Right lung (tissue), 2 donors: ENCODE measurements at regions not wholly inside any gene's neighbourhood (a gene's known extent, or its start where the extent isn't known, plus 50 kb on each side); places are given as distances from the start of the nearest gene placed in this dataset.
A peak's percentile ranks its signal among the peaks of the same experiment; 100 is the strongest.

Experiments used
- DNase-seq, 2 donors: peaks; one replicate each; pipeline ENCODE4 v3.0.0-alpha.2; 2013

- no peak for DNase-seq
These were observed 107.7 kb upstream of the RASGRP1 start for GRCh38 chr15:38672273-38672672.

DNA sequence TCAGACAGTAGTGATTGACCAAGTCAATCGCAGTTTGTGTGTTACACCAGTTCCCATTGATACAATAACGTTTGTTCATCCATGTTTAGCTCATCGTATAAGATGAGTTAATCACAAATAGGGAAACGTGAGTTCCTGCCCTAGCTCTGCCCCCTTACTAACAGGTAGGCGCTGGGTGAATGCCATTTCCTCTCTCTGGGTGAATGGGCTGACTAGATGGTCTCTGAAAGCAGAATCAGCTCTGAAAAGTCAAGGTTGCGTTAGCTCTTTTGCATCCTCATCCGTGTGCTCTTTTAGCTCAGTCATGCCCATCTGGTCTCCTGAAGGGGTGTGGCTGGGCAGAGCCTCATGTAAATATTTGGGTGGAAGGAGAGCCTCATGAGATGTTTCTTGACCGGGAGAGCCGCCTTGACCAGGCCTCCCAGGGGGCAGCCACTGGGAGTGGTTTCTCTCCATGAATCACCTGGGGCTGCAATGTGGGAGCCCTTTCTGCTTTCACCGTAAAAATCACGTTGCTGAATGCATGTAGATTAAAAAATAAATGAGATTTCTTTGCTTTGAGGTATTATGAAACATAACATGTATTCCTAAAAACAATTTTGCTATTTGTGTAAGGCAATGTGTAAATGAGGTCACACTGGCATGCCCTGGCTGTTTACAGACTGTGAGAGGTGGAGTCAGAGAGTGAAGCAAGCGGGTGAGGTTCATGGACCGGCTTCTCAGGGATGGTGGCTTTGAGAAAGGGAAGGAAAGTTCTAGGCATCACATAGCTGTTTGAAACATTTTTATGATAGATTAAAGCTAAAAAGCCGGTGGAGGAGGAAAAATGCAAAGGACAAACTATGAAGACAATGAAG is 108.4 kb upstream of the RASGRP1 start:
- DNase-seq = no peak

- no peak for DNase-seq
These were observed 109.8 kb upstream of the RASGRP1 start for GRCh38 chr15:38674448-38674847.

GRCh38 chr15:38678281-38678680 is 113.7 kb upstream of the RASGRP1 start:
- DNase-seq = no peak

GRCh38 chr15:38680775-38681174 is 116.2 kb upstream of the RASGRP1 start:
- DNase-seq = no peak

DNA sequence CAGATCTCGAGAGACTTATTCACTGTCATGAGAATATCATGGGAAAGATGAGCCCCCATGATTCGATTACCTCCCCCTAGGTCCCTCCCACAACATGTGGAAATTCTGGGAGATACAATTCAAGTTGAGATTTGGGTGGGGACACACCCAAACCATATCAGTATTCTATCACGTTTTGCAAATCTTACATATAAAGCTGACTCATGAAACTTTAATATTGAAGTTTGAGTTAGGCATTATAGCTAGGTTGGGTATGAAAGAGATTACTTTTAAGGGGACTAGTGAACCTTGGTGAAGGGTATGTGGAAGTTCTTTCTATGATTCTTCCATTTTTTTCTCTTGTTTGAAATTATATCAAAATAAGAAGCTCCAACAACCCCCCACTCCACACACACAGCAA is 117.7 kb upstream of the RASGRP1 start:
- DNase-seq = no peak

DNA sequence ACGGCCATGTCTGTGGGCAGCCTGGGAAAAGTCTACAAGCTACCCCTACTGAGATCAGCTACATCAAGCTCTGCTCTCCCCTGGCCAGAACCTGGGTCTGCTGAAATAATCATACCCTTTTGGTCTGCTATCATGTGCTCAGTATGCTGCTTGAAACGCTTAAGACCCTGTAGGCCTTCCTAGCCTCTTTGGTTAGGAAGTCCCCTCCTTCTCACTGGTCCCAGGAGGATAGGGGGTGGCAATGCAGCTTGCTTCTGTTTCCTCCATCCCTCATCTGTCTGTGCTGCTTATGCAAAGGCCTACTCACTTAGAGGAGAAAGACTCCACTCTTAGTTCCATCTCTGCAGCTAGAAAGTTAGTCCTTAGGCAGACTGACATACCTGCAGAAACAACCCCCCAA is 118.2 kb upstream of the RASGRP1 start:
- no peak for DNase-seq

DNA sequence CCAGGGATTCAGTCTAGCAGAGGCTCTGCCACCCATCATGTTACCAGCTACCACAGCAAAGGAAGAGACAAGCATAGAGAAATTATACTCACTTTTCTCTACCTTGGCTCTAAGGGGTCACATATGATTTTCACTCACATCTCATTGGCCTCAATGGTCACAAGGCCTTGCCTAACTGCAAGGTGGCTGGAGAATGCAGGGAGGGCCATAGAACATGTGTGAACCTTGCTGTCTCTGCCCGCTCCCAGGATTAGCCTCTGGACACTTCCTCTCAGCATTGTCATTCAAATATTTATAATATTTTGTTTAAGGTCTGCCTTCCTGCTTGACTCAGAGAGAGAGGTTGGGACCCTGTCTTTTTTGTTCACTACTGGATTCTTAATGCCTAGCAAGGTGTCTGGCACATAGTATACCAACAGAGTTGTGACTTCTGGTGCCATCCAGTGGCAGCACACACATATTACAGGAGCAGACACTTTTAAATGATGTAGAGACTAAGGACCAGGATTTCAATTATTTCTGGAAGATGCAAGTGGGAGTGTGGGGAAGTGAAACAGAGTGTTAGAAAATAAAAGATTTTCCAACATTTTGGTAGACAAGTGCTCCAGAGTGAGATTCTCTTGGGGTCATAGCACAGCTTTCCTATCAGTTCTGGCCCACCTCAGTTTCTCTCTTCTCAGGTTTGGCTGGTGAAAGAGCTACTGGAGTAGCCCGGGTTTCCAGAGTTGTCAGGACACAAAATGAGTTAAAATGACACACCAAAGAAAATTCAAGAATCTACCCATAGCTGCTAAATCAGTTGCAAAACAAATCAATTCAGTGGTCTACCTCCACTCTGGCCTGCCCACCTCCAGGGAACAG is 119.0 kb upstream of the RASGRP1 start:
- peak in 1 of 2 donors; percentile 45 for DNase-seq

DNA sequence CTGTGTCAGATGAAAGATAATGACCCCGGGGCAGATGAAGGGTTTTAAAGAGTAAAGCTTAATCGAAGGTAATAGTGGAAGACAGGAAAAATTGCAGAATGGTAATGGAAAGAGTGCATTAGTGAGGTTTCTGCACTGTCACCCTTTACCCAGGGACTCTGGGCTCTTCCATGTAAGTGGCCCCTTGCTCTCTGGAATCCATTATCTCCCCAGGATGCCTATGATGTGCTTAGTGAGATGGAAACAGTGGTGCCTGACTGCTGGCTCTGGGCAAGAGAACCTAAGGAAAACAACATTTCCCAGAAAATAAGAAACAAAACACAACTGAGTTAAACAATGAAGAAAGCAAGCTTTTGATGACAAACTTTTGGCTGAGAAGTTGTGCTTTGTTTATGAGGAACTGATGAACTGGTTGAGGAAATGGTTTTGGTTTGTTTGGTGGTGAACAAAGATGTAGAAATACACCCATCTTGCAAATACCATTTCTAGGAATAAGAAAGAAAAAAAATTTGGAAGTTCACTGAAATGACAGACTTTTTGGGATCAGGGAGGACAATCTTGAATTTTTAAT is 119.9 kb upstream of the RASGRP1 start:
- no peak for DNase-seq

GRCh38 chr15:38685686-38686339 is 121.2 kb upstream of the RASGRP1 start:
- no peak for DNase-seq

DNA sequence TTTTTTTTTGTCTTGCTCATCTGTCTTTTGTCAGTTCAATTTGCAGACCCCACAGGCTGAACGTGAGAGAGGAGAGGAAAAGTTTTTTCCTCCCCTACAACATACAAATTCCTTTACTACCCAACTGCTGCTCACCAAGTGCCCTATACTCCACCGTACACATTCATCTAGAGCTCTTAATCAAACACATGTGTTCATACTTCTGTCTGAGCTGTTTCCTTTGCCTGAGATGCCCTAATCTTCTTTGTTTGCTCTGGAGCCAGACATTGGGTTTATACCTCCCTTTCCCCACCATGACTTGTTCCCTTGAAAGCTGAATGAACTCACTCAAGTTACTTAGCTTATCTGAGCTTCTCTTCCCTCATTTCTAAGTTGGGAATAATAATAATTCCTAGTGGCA is 122.7 kb upstream of the RASGRP1 start:
- no peak for DNase-seq

DNA sequence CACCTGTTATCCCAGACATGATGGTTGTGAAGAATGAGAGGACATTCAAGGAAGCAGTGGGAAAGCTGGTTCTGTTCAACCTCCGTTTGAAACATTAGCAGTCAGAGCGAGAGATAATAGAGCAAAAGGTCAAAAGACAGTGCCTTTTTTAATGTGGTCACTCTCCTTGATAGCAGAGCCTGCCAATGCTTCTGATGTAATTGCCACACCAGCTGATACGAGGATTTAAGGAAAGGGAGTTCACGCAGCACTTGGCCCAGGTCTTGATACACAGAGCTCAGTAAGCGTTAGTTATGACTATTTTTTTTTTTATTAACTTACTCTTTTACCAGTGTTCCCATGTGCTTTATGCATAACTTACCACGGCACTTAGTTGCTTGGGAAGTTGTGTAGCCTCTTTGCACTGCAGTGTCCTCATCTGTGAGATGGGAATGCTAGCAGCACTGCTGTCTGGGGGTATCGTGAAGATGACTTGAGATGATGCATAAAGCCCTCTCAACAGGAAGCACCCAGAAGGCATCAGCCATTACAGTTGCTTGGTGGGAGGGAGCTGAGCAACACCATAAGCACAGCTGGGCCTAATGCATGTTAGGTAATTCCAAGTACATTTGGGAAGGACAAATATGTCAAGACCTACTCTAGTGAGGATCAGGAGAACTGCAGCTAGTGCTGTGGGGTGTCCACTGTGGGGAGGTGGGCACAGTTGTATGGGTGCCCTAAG is 123.3 kb upstream of the RASGRP1 start:
- no peak for DNase-seq

DNA sequence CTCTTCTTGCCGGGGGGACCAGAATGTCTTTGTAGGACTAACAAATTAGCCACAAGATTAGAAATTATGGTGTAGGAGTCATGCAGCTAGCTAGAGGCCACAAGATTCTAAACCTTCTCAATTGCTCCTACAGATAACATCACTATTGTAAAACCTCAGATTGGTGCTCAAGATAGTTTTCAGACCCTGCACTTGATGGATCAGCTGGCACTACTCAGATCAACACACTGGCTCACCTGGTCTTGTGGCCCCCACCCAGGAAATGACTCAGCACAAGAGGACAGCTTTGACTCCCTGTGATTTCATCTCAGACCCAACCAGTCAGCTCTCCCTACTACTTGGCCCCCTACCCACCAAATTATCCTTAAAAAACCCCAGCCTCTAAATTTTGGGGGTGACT is 124.1 kb upstream of the RASGRP1 start:
- no peak for DNase-seq

DNA sequence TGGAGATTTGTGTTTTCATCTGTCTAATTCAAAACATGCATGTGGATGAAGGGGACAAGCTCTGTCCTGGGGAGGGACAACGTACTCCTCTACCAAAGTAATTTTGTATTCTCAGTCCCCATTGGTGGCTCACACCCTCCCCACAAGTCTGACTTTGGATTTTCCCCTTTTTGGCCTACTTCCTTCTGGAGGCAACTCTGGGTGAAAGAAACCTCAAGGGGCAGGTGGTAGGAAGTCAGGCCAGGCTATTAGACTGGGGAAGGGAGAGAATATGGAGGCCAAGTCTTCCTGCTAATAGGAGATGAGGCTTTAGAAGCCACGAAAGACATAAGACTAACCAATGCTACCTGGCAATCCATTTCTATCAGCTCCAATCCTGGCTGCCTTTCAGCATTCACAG is 124.9 kb upstream of the RASGRP1 start:
- DNase-seq = no peak

- no peak for DNase-seq
These were observed 125.6 kb upstream of the RASGRP1 start for GRCh38 chr15:38690216-38690615.

GRCh38 chr15:38690719-38691332 is 126.2 kb upstream of the RASGRP1 start:
- DNase-seq = peak; percentile 37 to 55

GRCh38 chr15:38691377-38691776 is 126.8 kb upstream of the RASGRP1 start:
- no peak for DNase-seq

- DNase-seq = no peak
These were observed 127.6 kb upstream of the RASGRP1 start for GRCh38 chr15:38691965-38692788.

DNA sequence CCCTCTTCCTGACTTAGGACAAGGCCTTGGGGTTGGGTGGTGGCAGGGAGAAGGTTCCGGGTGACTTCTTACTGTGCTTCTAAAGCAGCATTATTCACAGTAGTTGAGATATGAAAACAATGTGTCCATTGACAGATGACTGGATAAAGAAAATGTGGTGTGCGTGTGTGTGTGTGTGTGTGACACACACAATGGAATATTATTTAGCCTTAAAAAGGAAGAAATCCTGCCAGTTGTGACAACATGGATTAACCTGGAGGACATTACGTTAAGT is 128.1 kb upstream of the RASGRP1 start:
- DNase-seq = no peak
